CD14-positive monocyte (primary cell): ENCODE measurements at regions not wholly inside any gene's neighbourhood (a gene's known extent, or its start where the extent isn't known, plus 50 kb on each side); places are given as distances from the start of the nearest gene placed in this dataset.

Source experiments
- DNase-seq, 3 donors: peaks; one replicate each; pipeline ENCODE4 v3.0.0-alpha.2; 2011 to 2022
- H2AFZ ChIP-seq: 2 replicates; pipeline ENCODE4 v1.6.0; 2012; ENCODE audit warnings: mild to moderate bottlenecking, low read depth, low read length, inconsistent platforms; ENCODE audit not compliant: insufficient read depth, poor library complexity, severe bottlenecking
- H3K27ac ChIP-seq, 2 donors: 1 replicate in 1 of 2; 2 replicates in 1 of 2; pipeline ENCODE4 v1.5.1; 2012 to 2013; ENCODE audit warnings: low read length in 2 of 2, control low read depth in 1 of 2, inconsistent platforms in 1 of 2, low read depth in 1 of 2, mild to moderate bottlenecking in 1 of 2
- H3K27me3 ChIP-seq, 2 donors: one replicate each; pipeline versions ENCODE4 v1.6.0 to v1.6.1; 2011 to 2013; ENCODE audit warnings: low read length in 2 of 2; ENCODE audit not compliant: control insufficient read depth in 2 of 2, insufficient read depth in 2 of 2
- H3K36me3 ChIP-seq, 2 donors: replicated peaks in 1 of 2; 1 replicate in 1 of 2; 2 replicates in 1 of 2; pipeline versions ENCODE4 v1.5.1 to v1.6.1; 2012 to 2013; ENCODE audit warnings: low read length in 2 of 2, control low read depth in 1 of 2, inconsistent platforms in 1 of 2, mild to moderate bottlenecking in 1 of 2; ENCODE audit not compliant: insufficient read depth in 2 of 2, control insufficient read depth in 1 of 2
- H3K4me1 ChIP-seq, 2 donors: 1 replicate in 1 of 2; 2 replicates in 1 of 2; pipeline versions ENCODE4 v1.5.1 to v1.6.1; 2012 to 2013; ENCODE audit warnings: low read length in 2 of 2, control low read depth in 1 of 2, inconsistent platforms in 1 of 2, mild to moderate bottlenecking in 1 of 2, moderate library complexity in 1 of 2; ENCODE audit not compliant: insufficient read depth in 2 of 2, control insufficient read depth in 1 of 2
- H3K4me2 ChIP-seq: replicated peaks from 2 replicates; pipeline ENCODE3; 2012; ENCODE audit warnings: low read length, moderate library complexity, mild to moderate bottlenecking; ENCODE audit not compliant: poor library complexity, severe bottlenecking; ENCODE audit errors: extremely low read depth
- H3K4me3 ChIP-seq, 3 experiments: fragments of 200-600 bp in 1 of 3; sonication (generic) in 1 of 3; replicated peaks in 1 of 3; 1 replicate in 2 of 3; 2 replicates in 1 of 3; pipeline ENCODE4 v1.5.1; 2011 to 2013; ENCODE audit warnings: low read length in 3 of 3, mild to moderate bottlenecking in 3 of 3, control low read depth in 2 of 3, low read depth in 2 of 3, inconsistent platforms in 1 of 3, moderate library complexity in 1 of 3
- H3K79me2 ChIP-seq: 2 replicates; pipeline ENCODE4 v1.6.0; 2012; ENCODE audit warnings: mild to moderate bottlenecking, control low read depth, inconsistent platforms, low read length, moderate library complexity; ENCODE audit not compliant: insufficient read depth
- H3K9ac ChIP-seq: 2 replicates; pipeline ENCODE4 v1.6.0; 2017; ENCODE audit warnings: low read length, mild to moderate bottlenecking; ENCODE audit not compliant: insufficient read depth, poor library complexity, severe bottlenecking
- H3K9me3 ChIP-seq, 2 donors: replicated peaks in 1 of 2; 1 replicate in 1 of 2; 2 replicates in 1 of 2; pipeline versions ENCODE4 v1.5.1 to v1.6.1; 2012 to 2013; ENCODE audit warnings: low read length in 2 of 2, control low read depth in 1 of 2; ENCODE audit not compliant: control insufficient read depth in 1 of 2, insufficient read depth in 1 of 2
- H4K20me1 ChIP-seq: 2 replicates; pipeline ENCODE4 v1.6.0; 2012; ENCODE audit warnings: mild to moderate bottlenecking, low read length, control low read depth, moderate library complexity; ENCODE audit not compliant: insufficient read depth
- H3K27ac Mint-ChIP-seq, 7 donors: one replicate each; pipeline ENCODE4 v1.8.0; 2020; ENCODE audit warnings: mild to moderate bottlenecking in 7 of 7, mixed read lengths in 7 of 7, moderate library complexity in 6 of 7, inconsistent platforms in 2 of 7
- H3K27me3 Mint-ChIP-seq, 3 donors: one replicate each; pipeline ENCODE4 v1.8.0; 2021 to 2022; ENCODE audit warnings: low read depth in 3 of 3, mild to moderate bottlenecking in 3 of 3, mixed read lengths in 3 of 3, moderate library complexity in 3 of 3, inconsistent platforms in 1 of 3
- H3K36me3 Mint-ChIP-seq, 2 donors: one replicate each; pipeline ENCODE4 v1.8.0; 2020; ENCODE audit warnings: mixed read lengths in 2 of 2, inconsistent platforms in 1 of 2, mild to moderate bottlenecking in 1 of 2
- H3K4me1 Mint-ChIP-seq: one replicate; pipeline ENCODE4 v1.8.0; 2020; ENCODE audit warnings: mild to moderate bottlenecking, mixed read lengths
- H3K4me3 Mint-ChIP-seq, 2 donors: one replicate each; pipeline ENCODE4 v1.8.0; 2020; ENCODE audit warnings: mild to moderate bottlenecking in 2 of 2, mixed read lengths in 2 of 2, moderate library complexity in 1 of 2
- H3K9me3 Mint-ChIP-seq, 7 donors: one replicate each; pipeline ENCODE4 v1.8.0; 2020 to 2022; ENCODE audit warnings: mixed read lengths in 7 of 7, mild to moderate bottlenecking in 6 of 7, moderate library complexity in 6 of 7, inconsistent platforms in 2 of 7
- WGBS: methylation state at CpG from one replicate; pipeline ENCODE4 v1.1.5; 2013; ENCODE audit warnings: missing lambda C conversion rate; ENCODE audit not compliant: insufficient coverage; 5-methylcytosine and 5-hydroxymethylcytosine counted together
- intact Hi-C, 2 donors: fragments of 100-400 bp; cut with micrococcal nuclease; formaldehyde crosslinking; loops; one replicate each; pipeline versions ENCODE4 v1.15.0 to v1.15.1; 2023
- TF ChIP-seq, protein P1 (sequence below): fragments of 200-600 bp; IDR thresholded peaks from one replicate; pipeline ENCODE4 v1.8.0; 2022; ENCODE audit warnings: antibody characterized with exemption, mild to moderate bottlenecking

DNA sequence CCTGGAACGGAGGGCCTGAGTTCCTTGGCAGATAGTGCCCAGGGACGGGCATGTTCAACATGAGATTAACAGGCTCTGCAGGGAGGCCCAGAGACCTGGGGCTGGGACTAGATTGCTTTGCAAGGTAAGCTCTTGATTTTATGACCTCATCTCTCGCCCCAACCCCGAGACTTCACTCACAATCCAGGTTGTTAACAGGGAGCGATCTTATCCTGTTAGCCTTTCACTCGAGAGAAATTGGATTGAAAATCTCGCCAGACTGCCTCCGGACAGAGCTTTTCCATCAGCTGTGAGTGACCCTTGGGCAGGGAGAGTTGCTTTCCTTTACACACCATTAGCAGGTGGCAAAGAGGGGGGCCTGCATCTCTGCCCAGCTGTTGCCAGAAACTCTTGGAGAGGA, 521.7 kb upstream of the EEF2KMT start:
- Histone ChIP-seq H3K4me2 (no peak overlapping the region), H3K4me3 (no peak overlapping the region), H3K36me3 (no peaks in the 10 kb centered on the region), H3K27ac (no peak overlapping the region), H3K9ac (no peak overlapping the region), H3K79me2 (no peaks in the 10 kb centered on the region), H3K27me3 (no peaks in the 10 kb centered on the region), H4K20me1 (no peaks in the 10 kb centered on the region), H3K4me1 (no peaks in the 10 kb centered on the region), H3K9me3 (no peaks in the 10 kb centered on the region), H2AFZ (no peak overlapping the region)
- H3K27ac Mint-ChIP-seq: no peak overlapping the region
- no peak for DNase-seq
- H3K9me3 Mint-ChIP-seq: peaks cover 0 to 2% (median 0%) of the 10 kb centered on the region in 7 donors
- no peaks in the 10 kb centered on the region for H3K36me3 Mint-ChIP-seq
- WGBS: 85% methylated on average over 2 of the region's 8 CpGs
- no peak overlapping the region for H3K4me3 Mint-ChIP-seq
- TF ChIP-seq, protein P1, sequence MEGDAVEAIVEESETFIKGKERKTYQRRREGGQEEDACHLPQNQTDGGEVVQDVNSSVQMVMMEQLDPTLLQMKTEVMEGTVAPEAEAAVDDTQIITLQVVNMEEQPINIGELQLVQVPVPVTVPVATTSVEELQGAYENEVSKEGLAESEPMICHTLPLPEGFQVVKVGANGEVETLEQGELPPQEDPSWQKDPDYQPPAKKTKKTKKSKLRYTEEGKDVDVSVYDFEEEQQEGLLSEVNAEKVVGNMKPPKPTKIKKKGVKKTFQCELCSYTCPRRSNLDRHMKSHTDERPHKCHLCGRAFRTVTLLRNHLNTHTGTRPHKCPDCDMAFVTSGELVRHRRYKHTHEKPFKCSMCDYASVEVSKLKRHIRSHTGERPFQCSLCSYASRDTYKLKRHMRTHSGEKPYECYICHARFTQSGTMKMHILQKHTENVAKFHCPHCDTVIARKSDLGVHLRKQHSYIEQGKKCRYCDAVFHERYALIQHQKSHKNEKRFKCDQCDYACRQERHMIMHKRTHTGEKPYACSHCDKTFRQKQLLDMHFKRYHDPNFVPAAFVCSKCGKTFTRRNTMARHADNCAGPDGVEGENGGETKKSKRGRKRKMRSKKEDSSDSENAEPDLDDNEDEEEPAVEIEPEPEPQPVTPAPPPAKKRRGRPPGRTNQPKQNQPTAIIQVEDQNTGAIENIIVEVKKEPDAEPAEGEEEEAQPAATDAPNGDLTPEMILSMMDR: no peak
- H3K4me1 Mint-ChIP-seq: peaks cover 3% of the 10 kb centered on the region
- intact Hi-C loops: no loop called here
- H3K27me3 Mint-ChIP-seq: peaks cover 4 to 14% (median 10%) of the 10 kb centered on the region in 3 donors

GRCh38 chr16:5616841-5617240, 519.2 kb upstream of the EEF2KMT start:
- Mint-ChIP-seq H3K27me3 (peaks cover 4 to 14% (median 11%) of the 10 kb centered on the region in 3 donors), H3K27ac (no peak overlapping the region), H3K4me3 (no peak overlapping the region), H3K36me3 (no peaks in the 10 kb centered on the region), H3K9me3 (peaks cover 0 to 2% (median 0%) of the 10 kb centered on the region in 7 donors), H3K4me1 (peaks cover 3% of the 10 kb centered on the region)
- no peaks in the 10 kb centered on the region for H3K9me3 ChIP-seq
- no peak overlapping the region for H2AFZ ChIP-seq
- H3K27ac ChIP-seq: no peak overlapping the region
- no peaks in the 10 kb centered on the region for H4K20me1 ChIP-seq
- H3K27me3 ChIP-seq: no peaks in the 10 kb centered on the region
- intact Hi-C loops: no loop called here
- 59% methylated on average over 5 of the region's 6 CpGs for WGBS
- no peaks in the 10 kb centered on the region for H3K36me3 ChIP-seq
- H3K4me1 ChIP-seq: no peaks in the 10 kb centered on the region
- no peak overlapping the region for H3K4me2 ChIP-seq
- H3K9ac ChIP-seq: no peak overlapping the region
- DNase-seq: no peak
- TF ChIP-seq, protein P1: no peak
- no peak overlapping the region for H3K4me3 ChIP-seq
- H3K79me2 ChIP-seq: no peaks in the 10 kb centered on the region
